ENCODE measurements at regions not wholly inside any gene's neighbourhood (a gene's known extent, or its start where the extent isn't known, plus 50 kb on each side); places are given as distances from the start of the nearest gene placed in this dataset.

GRCh38 chr14:94700336-94700735, 69.6 kb downstream of the GSC start:
- intact Hi-C loops (cut with DNase I) = no loop called here
- no peak for DNase-seq
- Histone ChIP-seq H3K4me1 (ENCODE audit: control insufficient read depth in 2 of 3, insufficient read depth in 2 of 3, low read depth in 1 of 3, low read length in 3 of 3) (no peaks in the 10 kb centered on the region), H3K27ac (ENCODE audit: low read depth in 2 of 2, low read length in 2 of 2) (no peak overlapping the region), H3K27me3 (ENCODE audit: control insufficient read depth, insufficient read depth, low read length) (no peaks in the 10 kb centered on the region), H3K4me3 (ENCODE audit: low read length in 3 of 3) (no peak overlapping the region), H3K36me3 (ENCODE audit: control insufficient read depth in 2 of 3, insufficient read depth in 3 of 3, low read length in 3 of 3) (no peaks in the 10 kb centered on the region), H3K9ac (ENCODE audit: low read length in 3 of 3) (no peak overlapping the region), H3K9me3 (ENCODE audit: control insufficient read depth in 2 of 3, insufficient read depth in 1 of 3, low read length in 3 of 3) (no peaks in the 10 kb centered on the region)
- no peak for FAIRE-seq
- no peak for TF ChIP-seq CTCF (IDR thresholded peaks at IDR 0.05; ENCODE audit: borderline replicate concordance, extremely low read depth, insufficient read depth)

GRCh38 chr14:94699831-94700230, 70.1 kb downstream of the GSC start:
- intact Hi-C loops (cut with DNase I) = no loop called here
- no peaks in the 10 kb centered on the region for H3K9me3 ChIP-seq (ENCODE audit: control insufficient read depth in 2 of 3, insufficient read depth in 1 of 3, low read length in 3 of 3)
- H3K27ac ChIP-seq (ENCODE audit: low read depth in 2 of 2, low read length in 2 of 2) = no peak overlapping the region
- no peaks in the 10 kb centered on the region for H3K27me3 ChIP-seq (ENCODE audit: control insufficient read depth, insufficient read depth, low read length)
- no peaks in the 10 kb centered on the region for H3K4me1 ChIP-seq (ENCODE audit: control insufficient read depth in 2 of 3, insufficient read depth in 2 of 3, low read depth in 1 of 3, low read length in 3 of 3)
- H3K36me3 ChIP-seq (ENCODE audit: control insufficient read depth in 2 of 3, insufficient read depth in 3 of 3, low read length in 3 of 3) = no peaks in the 10 kb centered on the region
- no peak for TF ChIP-seq CTCF (IDR thresholded peaks at IDR 0.05; ENCODE audit: borderline replicate concordance, extremely low read depth, insufficient read depth)
- FAIRE-seq (no peak), DNase-seq (peak in 1 of 5 donors; percentile 31)
- H3K4me3 ChIP-seq (ENCODE audit: low read length in 3 of 3) = no peak overlapping the region
- H3K9ac ChIP-seq (ENCODE audit: low read length in 3 of 3) = no peak overlapping the region

GRCh38 chr14:94697773-94698556, 71.9 kb downstream of the GSC start:
- Histone ChIP-seq H3K4me1 (ENCODE audit: control insufficient read depth in 2 of 3, insufficient read depth in 2 of 3, low read depth in 1 of 3, low read length in 3 of 3) (no peaks in the 10 kb centered on the region), H3K27me3 (ENCODE audit: control insufficient read depth, insufficient read depth, low read length) (no peaks in the 10 kb centered on the region), H3K27ac (ENCODE audit: low read depth in 2 of 2, low read length in 2 of 2) (no peak overlapping the region), H3K9ac (ENCODE audit: low read length in 3 of 3) (no peak overlapping the region), H3K9me3 (ENCODE audit: control insufficient read depth in 2 of 3, insufficient read depth in 1 of 3, low read length in 3 of 3) (no peaks in the 10 kb centered on the region), H3K36me3 (ENCODE audit: control insufficient read depth in 2 of 3, insufficient read depth in 3 of 3, low read length in 3 of 3) (no peaks in the 10 kb centered on the region), H3K4me3 (ENCODE audit: low read length in 3 of 3) (no peak overlapping the region)
- no peak for TF ChIP-seq CTCF (IDR thresholded peaks at IDR 0.05; ENCODE audit: borderline replicate concordance, extremely low read depth, insufficient read depth)
- DNase-seq = no peak
- FAIRE-seq = no peak
- intact Hi-C loops (cut with DNase I) = no loop called here

- no peaks in the 10 kb centered on the region for H3K27me3 ChIP-seq (ENCODE audit: control insufficient read depth, insufficient read depth, low read length)
- FAIRE-seq (no peak), DNase-seq (no peak)
- no peak overlapping the region for H3K27ac ChIP-seq (ENCODE audit: low read depth in 2 of 2, low read length in 2 of 2)
- no peak overlapping the region for H3K9ac ChIP-seq (ENCODE audit: low read length in 3 of 3)
- H3K36me3 ChIP-seq (ENCODE audit: control insufficient read depth in 2 of 3, insufficient read depth in 3 of 3, low read length in 3 of 3) = no peaks in the 10 kb centered on the region
- no peaks in the 10 kb centered on the region for H3K4me1 ChIP-seq (ENCODE audit: control insufficient read depth in 2 of 3, insufficient read depth in 2 of 3, low read depth in 1 of 3, low read length in 3 of 3)
- H3K9me3 ChIP-seq (ENCODE audit: control insufficient read depth in 2 of 3, insufficient read depth in 1 of 3, low read length in 3 of 3) = no peaks in the 10 kb centered on the region
- intact Hi-C loops (cut with DNase I) = no loop called here
- no peak for TF ChIP-seq CTCF (IDR thresholded peaks at IDR 0.05; ENCODE audit: borderline replicate concordance, extremely low read depth, insufficient read depth)
- no peak overlapping the region for H3K4me3 ChIP-seq (ENCODE audit: low read length in 3 of 3)
Measured at GRCh38 chr14:94696518-94696917, 73.4 kb downstream of the GSC start.
